Uterus (tissue), 3 donors: ENCODE measurements at regions not wholly inside any gene's neighbourhood (a gene's known extent, or its start where the extent isn't known, plus 50 kb on each side); places are given as distances from the start of the nearest gene placed in this dataset.

Experiments
- DNase-seq, 2 donors: peaks; one replicate each; pipeline ENCODE4 v3.0.0-alpha.2; 2019 to 2020
- H3K27ac ChIP-seq, 2 donors: fragments of 200-600 bp; sonication (generic); 1 replicate in 1 of 2; 2 replicates in 1 of 2; pipeline ENCODE4 v1.5.1; 2016 to 2018
- H3K27me3 ChIP-seq, 2 donors: fragments of 200-600 bp; sonication (generic); one replicate each; pipeline ENCODE4 v1.5.1; 2018 to 2019; ENCODE audit warnings: control low read depth in 1 of 2
- H3K36me3 ChIP-seq, 2 donors: fragments of 200-600 bp; sonication (generic); one replicate each; pipeline ENCODE4 v1.5.1; 2019; ENCODE audit warnings: control low read depth in 1 of 2
- H3K4me1 ChIP-seq, 2 donors: fragments of 200-600 bp; sonication (generic); one replicate each; pipeline ENCODE4 v1.5.1; 2018 to 2019; ENCODE audit warnings: control low read depth in 1 of 2
- H3K4me3 ChIP-seq, 2 donors: fragments of 200-600 bp; sonication (generic); 1 replicate in 1 of 2; 2 replicates in 1 of 2; pipeline ENCODE4 v1.5.1; 2018 to 2019; ENCODE audit warnings: mild to moderate bottlenecking in 1 of 2
- H3K9me3 ChIP-seq, 2 donors: fragments of 200-600 bp; sonication (generic); one replicate each; pipeline ENCODE4 v1.5.1; 2019; ENCODE audit warnings: control low read depth in 1 of 2
- CTCF ChIP-seq, 4 experiments: fragments of 200-600 bp in 2 of 4; fragments of 450-650 bp in 2 of 4; sonication (generic) in 2 of 4; IDR thresholded peaks; one replicate each; pipeline ENCODE4 v1.5.1; 2016 to 2019; ENCODE audit warnings: antibody characterized with exemption in 4 of 4, mild to moderate bottlenecking in 2 of 4, moderate library complexity in 1 of 4
- POLR2A ChIP-seq, 2 donors: fragments of 450-650 bp; IDR thresholded peaks; one replicate each; pipeline ENCODE4 v1.6.1; 2016; ENCODE audit warnings: antibody characterized with exemption in 2 of 2, mild to moderate bottlenecking in 1 of 2, moderate library complexity in 1 of 2
- intact Hi-C: fragments of 100-400 bp; cut with DNase I; formaldehyde crosslinking; loops from one replicate; pipeline ENCODE4 v1.15.1; 2023; ENCODE audit warnings: low total_unique reads
- donor health status: DM: yes; HTN: yes; CAD: no.

DNA sequence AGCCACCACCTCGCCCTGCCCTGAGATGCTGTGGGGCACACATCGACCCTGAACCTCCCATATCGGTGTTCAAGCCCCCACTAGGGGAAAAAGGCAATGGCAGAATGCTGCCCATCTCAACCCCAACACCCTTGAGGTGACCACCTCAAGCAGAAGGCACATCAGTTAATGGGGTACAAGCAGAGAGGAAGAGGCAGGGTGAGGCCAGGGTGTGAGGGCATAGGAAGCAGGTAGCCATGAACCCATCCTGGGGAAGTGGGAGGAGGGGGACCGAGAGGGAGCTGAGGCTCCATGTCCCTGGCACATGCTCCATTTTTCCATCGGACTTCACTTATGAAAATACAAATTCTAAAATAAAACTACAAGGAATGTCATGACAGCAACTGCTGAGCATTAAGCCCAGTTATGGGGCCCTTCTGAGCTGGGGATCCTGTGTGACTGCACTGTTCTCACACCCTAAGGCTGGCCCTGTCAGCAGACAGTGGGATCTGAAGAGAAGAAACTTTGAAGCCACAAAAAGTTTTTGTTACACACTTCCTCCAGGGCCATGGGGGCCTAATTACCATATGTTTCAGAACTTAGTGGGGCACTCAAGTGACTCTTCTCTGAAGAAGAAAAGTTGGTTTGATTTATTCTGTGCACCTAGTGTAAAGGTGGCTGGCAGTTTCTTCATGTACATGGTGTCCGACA is 68.2 kb upstream of the FAM241A start:
- no peak overlapping the region for H3K4me3 ChIP-seq
- H3K27me3 ChIP-seq: no peaks in the 10 kb centered on the region
- no peaks in the 10 kb centered on the region for H3K36me3 ChIP-seq
- no peak for DNase-seq
- no peak overlapping the region for H3K27ac ChIP-seq
- H3K4me1 ChIP-seq: no peaks in the 10 kb centered on the region
- no peaks in the 10 kb centered on the region for H3K9me3 ChIP-seq
- TF ChIP-seq POLR2A (IDR thresholded peaks at IDR 0.05): no peak
- TF ChIP-seq CTCF (IDR thresholded peaks at IDR 0.05): no peak
- intact Hi-C loops: no loop called here

GRCh38 chr4:112077743-112078142 is 67.5 kb upstream of the FAM241A start:
- H3K9me3 ChIP-seq: no peaks in the 10 kb centered on the region
- intact Hi-C loops: no loop called here
- H3K36me3 ChIP-seq: no peaks in the 10 kb centered on the region
- no peak overlapping the region for H3K27ac ChIP-seq
- no peaks in the 10 kb centered on the region for H3K27me3 ChIP-seq
- H3K4me1 ChIP-seq: no peaks in the 10 kb centered on the region
- TF ChIP-seq POLR2A (IDR thresholded peaks at IDR 0.05) (no peak), CTCF (IDR thresholded peaks at IDR 0.05) (no peak)
- DNase-seq: no peak
- no peak overlapping the region for H3K4me3 ChIP-seq

DNA sequence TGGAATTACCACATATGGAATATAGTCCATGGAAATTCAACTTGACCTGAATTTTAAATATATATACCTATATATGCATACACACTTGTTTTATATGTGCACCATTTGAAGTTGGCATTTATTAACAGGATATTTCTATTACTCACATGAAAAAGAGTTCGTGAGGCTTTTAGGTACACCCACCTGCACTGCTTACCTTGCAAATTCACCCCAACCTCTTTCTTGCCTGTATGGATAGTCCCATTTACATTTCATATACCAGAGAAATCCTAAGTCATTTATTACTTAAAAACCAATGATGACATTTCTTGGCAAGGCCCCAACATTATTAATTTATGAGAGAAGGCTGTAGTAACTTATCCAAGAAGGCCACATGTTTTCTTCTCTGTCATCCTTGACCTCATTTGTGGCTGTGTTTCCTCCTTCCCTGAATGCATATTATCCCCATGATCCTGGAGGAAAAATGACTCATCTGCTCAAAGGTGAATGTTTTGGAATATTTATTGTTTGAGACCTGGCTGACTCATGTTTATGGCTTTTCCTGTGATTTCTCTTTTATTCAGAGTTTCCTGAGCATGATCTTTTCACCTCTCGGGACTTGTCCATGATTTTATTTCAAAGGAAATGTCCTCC is 62.2 kb upstream of the FAM241A start:
- no peaks in the 10 kb centered on the region for H3K9me3 ChIP-seq
- H3K4me3 ChIP-seq: no peak overlapping the region
- peak overlapping the region; percentile 0 to 60 for H3K27ac ChIP-seq
- intact Hi-C loops: no loop called here
- H3K4me1 ChIP-seq: no peaks in the 10 kb centered on the region
- no peak for DNase-seq
- no peaks in the 10 kb centered on the region for H3K36me3 ChIP-seq
- TF ChIP-seq CTCF (IDR thresholded peaks at IDR 0.05): no peak
- TF ChIP-seq POLR2A (IDR thresholded peaks at IDR 0.05): no peak
- no peaks in the 10 kb centered on the region for H3K27me3 ChIP-seq

DNA sequence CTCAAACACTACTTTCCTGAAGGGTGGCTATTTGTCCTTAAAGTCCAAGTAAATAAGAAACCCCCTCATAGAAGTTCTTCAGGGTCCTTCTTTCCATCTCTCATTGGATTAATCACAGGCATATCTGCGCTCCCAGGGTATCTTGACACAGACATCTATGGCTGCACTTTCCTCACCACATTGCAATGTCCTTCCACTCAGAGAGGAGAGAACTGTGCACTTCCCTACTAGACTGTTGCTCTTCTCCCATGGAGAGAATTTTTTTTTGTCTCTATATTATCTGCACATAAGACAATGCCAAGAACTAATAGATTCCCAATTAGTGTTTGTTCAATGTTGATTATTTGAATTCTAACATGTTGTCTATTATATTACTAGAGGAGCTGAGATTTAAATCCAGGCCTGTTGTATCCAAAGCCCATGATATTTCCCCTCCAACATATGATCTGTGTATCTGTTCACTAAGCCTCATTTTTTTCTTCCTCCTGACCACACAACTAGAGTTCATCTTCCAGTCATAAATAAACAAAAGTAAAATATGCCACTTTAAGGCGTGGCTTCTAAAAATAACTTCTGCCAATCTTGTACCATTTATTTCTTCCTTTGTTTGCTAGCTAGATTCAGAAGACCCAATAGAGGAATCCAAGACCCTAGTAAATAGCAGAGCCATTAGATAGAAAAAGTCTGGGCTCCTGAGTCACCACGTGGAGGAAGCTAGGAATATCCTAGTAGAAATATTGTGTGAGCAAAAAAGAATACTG is 61.5 kb upstream of the FAM241A start:
- no peaks in the 10 kb centered on the region for H3K36me3 ChIP-seq
- no peaks in the 10 kb centered on the region for H3K4me1 ChIP-seq
- intact Hi-C loops: no loop called here
- peak overlapping the region; percentile 0 to 60 for H3K27ac ChIP-seq
- no peak overlapping the region for H3K4me3 ChIP-seq
- H3K9me3 ChIP-seq: no peaks in the 10 kb centered on the region
- H3K27me3 ChIP-seq: no peaks in the 10 kb centered on the region
- TF ChIP-seq POLR2A (IDR thresholded peaks at IDR 0.05) (no peak), CTCF (IDR thresholded peaks at IDR 0.05) (no peak)
- no peak for DNase-seq
